Glutamatergic neuron (in vitro differentiated cells): ENCODE measurements at regions not wholly inside any gene's neighbourhood (a gene's known extent, or its start where the extent isn't known, plus 50 kb on each side); places are given as distances from the start of the nearest gene placed in this dataset.

Experiments used
- DNase-seq: peaks from one replicate; pipeline ENCODE4 v3.0.0; 2022
- H3K27ac Mint-ChIP-seq: one replicate; pipeline ENCODE4 v1.8.0; 2020; ENCODE audit warnings: mild to moderate bottlenecking, mixed read lengths, inconsistent platforms; ENCODE audit not compliant: unreplicated experiment
- H3K27me3 Mint-ChIP-seq: one replicate; pipeline ENCODE4 v1.8.0; 2020; ENCODE audit warnings: mild to moderate bottlenecking, moderate library complexity, mixed read lengths, inconsistent platforms; ENCODE audit not compliant: unreplicated experiment
- H3K36me3 Mint-ChIP-seq: one replicate; pipeline ENCODE4 v1.8.0; 2020; ENCODE audit warnings: mild to moderate bottlenecking, mixed read lengths, inconsistent platforms; ENCODE audit not compliant: unreplicated experiment
- H3K4me1 Mint-ChIP-seq: one replicate; pipeline ENCODE4 v1.8.0; 2020; ENCODE audit warnings: mild to moderate bottlenecking, low read depth, mixed read lengths, inconsistent platforms; ENCODE audit not compliant: unreplicated experiment
- H3K4me3 Mint-ChIP-seq: one replicate; pipeline ENCODE4 v1.8.0; 2020; ENCODE audit warnings: mild to moderate bottlenecking, mixed read lengths, inconsistent platforms; ENCODE audit not compliant: unreplicated experiment
- H3K9me3 Mint-ChIP-seq: one replicate; pipeline ENCODE4 v1.8.0; 2020; ENCODE audit warnings: mild to moderate bottlenecking, moderate library complexity, mixed read lengths, inconsistent platforms; ENCODE audit not compliant: unreplicated experiment
- TF ChIP-seq, protein P1 (sequence below): fragments of 200-600 bp; sonication (generic); IDR thresholded peaks from one replicate; pipeline ENCODE4 v1.5.0; 2021; ENCODE audit not compliant: partially characterized antibody, unreplicated experiment

DNA sequence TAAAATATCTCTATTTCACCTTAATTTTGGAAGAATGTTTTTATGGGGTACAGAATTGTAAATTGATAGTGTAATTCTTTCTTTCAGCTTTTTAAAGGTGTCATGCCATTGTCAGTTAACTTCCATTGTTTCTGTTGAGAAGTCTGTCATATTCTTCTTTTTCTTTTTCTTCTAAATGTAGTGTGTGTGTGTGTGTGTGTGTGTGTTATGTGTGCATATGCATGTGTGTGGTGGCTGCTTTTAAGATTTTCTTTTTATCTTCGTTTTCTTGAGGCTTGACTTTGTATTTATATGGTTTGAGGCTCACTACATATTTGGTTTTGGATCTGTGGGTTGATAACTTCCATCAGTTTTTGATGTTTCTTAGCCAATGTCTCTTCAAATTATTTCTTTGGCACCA, 176.5 kb downstream of the OGFRL1 start:
- no peak for DNase-seq
- H3K27me3 Mint-ChIP-seq, result no peaks in the 10 kb centered on the region
- H3K4me3 Mint-ChIP-seq, result no peak overlapping the region
- no peaks in the 10 kb centered on the region for H3K4me1 Mint-ChIP-seq
- TF ChIP-seq, protein P1, sequence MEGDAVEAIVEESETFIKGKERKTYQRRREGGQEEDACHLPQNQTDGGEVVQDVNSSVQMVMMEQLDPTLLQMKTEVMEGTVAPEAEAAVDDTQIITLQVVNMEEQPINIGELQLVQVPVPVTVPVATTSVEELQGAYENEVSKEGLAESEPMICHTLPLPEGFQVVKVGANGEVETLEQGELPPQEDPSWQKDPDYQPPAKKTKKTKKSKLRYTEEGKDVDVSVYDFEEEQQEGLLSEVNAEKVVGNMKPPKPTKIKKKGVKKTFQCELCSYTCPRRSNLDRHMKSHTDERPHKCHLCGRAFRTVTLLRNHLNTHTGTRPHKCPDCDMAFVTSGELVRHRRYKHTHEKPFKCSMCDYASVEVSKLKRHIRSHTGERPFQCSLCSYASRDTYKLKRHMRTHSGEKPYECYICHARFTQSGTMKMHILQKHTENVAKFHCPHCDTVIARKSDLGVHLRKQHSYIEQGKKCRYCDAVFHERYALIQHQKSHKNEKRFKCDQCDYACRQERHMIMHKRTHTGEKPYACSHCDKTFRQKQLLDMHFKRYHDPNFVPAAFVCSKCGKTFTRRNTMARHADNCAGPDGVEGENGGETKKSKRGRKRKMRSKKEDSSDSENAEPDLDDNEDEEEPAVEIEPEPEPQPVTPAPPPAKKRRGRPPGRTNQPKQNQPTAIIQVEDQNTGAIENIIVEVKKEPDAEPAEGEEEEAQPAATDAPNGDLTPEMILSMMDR, result no peak
- no peak overlapping the region for H3K27ac Mint-ChIP-seq
- peaks cover 2% of the 10 kb centered on the region for H3K9me3 Mint-ChIP-seq
- peaks cover 5% of the 10 kb centered on the region for H3K36me3 Mint-ChIP-seq

DNA sequence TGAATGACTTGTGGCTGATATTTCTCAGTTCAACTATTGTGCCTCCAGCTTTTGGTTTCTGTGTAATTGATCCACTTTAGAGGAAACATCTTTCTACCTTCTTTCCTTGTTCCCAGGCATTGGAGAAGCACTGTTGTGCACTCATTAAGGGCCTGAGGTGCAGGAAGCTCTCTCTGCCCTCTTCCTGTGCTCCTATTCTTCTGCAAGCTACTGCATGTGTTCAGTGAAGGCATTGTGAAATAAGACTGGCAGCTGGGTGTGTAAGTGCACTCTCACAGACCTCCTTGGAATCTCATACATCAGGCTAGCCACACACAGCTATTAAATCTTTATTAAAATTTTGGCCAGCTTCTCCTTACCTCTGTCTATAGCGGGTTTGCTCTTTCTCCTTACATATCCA, 177.8 kb downstream of the OGFRL1 start:
- no peaks in the 10 kb centered on the region for H3K27me3 Mint-ChIP-seq

DNA sequence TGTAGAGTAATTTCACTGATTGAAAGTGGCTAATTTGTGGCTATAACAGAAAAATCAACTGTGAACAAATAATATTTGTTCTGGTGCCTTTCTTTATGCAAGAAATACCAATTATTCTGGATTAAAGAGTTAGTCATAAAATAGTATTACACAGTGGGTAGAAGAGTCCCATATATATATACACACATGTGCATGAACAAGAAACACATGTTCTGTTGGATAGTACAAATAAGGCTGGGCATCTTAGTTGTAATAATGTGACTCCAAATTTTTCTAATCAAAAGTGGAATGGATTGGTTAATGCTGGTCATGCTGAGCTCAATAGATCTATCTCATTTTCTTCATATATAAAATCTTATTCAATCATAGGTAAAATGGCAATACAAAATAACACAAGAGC, 179.4 kb downstream of the OGFRL1 start:
- H3K27ac Mint-ChIP-seq, result no peak overlapping the region
- H3K36me3 Mint-ChIP-seq, result peaks cover 5% of the 10 kb centered on the region
- peaks cover 2% of the 10 kb centered on the region for H3K9me3 Mint-ChIP-seq
- no peaks in the 10 kb centered on the region for H3K27me3 Mint-ChIP-seq
- TF ChIP-seq, protein P1, result no peak
- DNase-seq, result no peak
- H3K4me3 Mint-ChIP-seq, result no peak overlapping the region
- no peaks in the 10 kb centered on the region for H3K4me1 Mint-ChIP-seq

More for the DNA sequence above, 177.8 kb downstream of the OGFRL1 start:
- H3K4me3 Mint-ChIP-seq, result no peak overlapping the region
- H3K9me3 Mint-ChIP-seq, result peaks cover 2% of the 10 kb centered on the region
- TF ChIP-seq, protein P1, result no peak
- H3K36me3 Mint-ChIP-seq, result peaks cover 5% of the 10 kb centered on the region
- no peak overlapping the region for H3K27ac Mint-ChIP-seq
- no peaks in the 10 kb centered on the region for H3K4me1 Mint-ChIP-seq
- DNase-seq, result no peak

DNA sequence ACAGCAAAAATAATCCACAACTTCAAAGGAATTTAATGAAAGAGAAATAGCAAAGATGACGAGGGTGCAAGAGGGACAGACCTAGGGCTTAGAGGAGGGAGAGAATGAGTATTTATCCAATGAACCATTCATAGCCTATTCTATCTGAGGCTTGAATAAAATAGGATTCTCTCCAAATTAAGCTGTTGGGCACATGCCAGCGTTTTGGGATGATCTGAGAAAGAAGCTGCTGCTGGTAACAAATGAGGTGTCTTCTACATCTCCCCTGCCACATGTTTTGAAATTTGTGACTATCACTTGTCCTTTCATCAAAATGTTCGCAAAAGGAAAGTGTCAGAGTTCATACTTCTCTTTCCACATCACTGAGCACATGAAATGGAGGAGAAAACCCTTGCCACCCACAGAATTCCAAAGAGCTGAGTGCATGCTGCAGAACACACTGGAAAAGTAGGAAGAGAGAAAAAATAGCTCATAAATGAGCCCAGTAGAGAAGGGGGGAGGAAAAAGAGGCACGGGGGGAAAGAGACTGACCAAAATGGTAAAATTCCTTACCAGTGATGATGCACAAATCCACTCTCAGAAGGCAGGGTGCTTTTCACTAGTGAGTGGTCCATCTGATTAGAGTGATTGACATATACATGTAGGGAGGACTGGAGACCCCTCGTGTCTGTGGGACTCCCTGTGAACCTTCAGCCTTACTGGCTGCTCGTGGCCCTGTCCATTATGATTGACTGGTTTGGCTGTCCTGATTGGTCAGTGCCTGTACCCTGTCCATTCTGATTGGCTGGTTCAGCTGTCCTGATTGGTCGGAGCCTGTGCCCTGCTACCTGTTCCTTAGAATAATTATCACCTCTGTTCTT, 180.5 kb downstream of the OGFRL1 start:
- no peaks in the 10 kb centered on the region for H3K4me1 Mint-ChIP-seq
- TF ChIP-seq, protein P1, result no peak
- DNase-seq, result no peak
- H3K4me3 Mint-ChIP-seq, result no peak overlapping the region
- no peaks in the 10 kb centered on the region for H3K27me3 Mint-ChIP-seq
- no peak overlapping the region for H3K27ac Mint-ChIP-seq
- peaks cover 5% of the 10 kb centered on the region for H3K36me3 Mint-ChIP-seq
- peaks cover 2% of the 10 kb centered on the region for H3K9me3 Mint-ChIP-seq

DNA sequence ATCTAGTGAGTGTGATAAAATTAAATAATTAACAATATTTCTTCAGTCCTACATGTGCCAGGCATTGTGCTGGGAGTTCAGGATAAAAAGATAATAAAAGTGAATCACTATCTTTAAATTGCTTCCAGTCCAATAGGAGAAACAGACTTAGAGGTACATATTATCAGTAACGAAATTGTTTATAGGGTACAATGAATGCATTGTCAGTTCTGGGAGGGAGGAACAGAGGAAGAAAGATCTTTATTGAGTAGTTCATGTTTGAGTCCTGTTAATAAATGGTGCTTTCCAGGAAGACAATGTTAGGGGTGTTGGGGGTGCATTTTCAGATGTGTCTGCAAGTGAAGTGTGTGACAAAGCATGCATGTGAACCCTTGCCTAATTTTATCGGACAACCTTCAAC, 183.1 kb downstream of the OGFRL1 start:
- TF ChIP-seq, protein P1, result no peak
- Mint-ChIP-seq H3K27ac (no peak overlapping the region), H3K4me1 (no peaks in the 10 kb centered on the region), H3K27me3 (no peaks in the 10 kb centered on the region), H3K36me3 (no peaks in the 10 kb centered on the region), H3K9me3 (no peaks in the 10 kb centered on the region), H3K4me3 (no peak overlapping the region)
- no peak for DNase-seq
